Islet of Langerhans (tissue), 1 donor: ENCODE measurements at regions not wholly inside any gene's neighbourhood (a gene's known extent, or its start where the extent isn't known, plus 50 kb on each side); places are given as distances from the start of the nearest gene placed in this dataset.

Experiments
- FAIRE-seq: peaks from one replicate; lab custom pipeline; 2011; peaks lifted over from hg19 to GRCh38; lab: Jason Lieb, UNC

GRCh38 chr22:48091060-48091650, 1328.7 kb downstream of the TBC1D22A start:
- FAIRE-seq = no peak

- no peak for FAIRE-seq
Observed at GRCh38 chr22:48090332-48090672, 1327.9 kb downstream of the TBC1D22A start.

- no peak for FAIRE-seq
Observed at GRCh38 chr22:48089601-48090331, 1327.3 kb downstream of the TBC1D22A start.

- FAIRE-seq = no peak
Observed at GRCh38 chr22:48088926-48089536, 1326.6 kb downstream of the TBC1D22A start.

GRCh38 chr22:48088251-48088650, 1325.8 kb downstream of the TBC1D22A start:
- no peak for FAIRE-seq

GRCh38 chr22:48085901-48086645, 1323.6 kb downstream of the TBC1D22A start:
- FAIRE-seq = no peak

GRCh38 chr22:48084729-48085050, 1322.2 kb downstream of the TBC1D22A start:
- FAIRE-seq = no peak

- FAIRE-seq = no peak
Observed at GRCh38 chr22:48084041-48084728, 1321.7 kb downstream of the TBC1D22A start.

GRCh38 chr22:48083502-48083901, 1321.1 kb downstream of the TBC1D22A start:
- FAIRE-seq = no peak

GRCh38 chr22:48082284-48082683, 1319.8 kb downstream of the TBC1D22A start:
- FAIRE-seq = no peak

- FAIRE-seq = no peak
Observed at GRCh38 chr22:48081281-48081680, 1318.8 kb downstream of the TBC1D22A start.

- FAIRE-seq = no peak
Observed at GRCh38 chr22:48080316-48081165, 1318.1 kb downstream of the TBC1D22A start.

- FAIRE-seq = no peak
Observed at GRCh38 chr22:48079505-48080290, 1317.2 kb downstream of the TBC1D22A start.

GRCh38 chr22:48078825-48079224, 1316.4 kb downstream of the TBC1D22A start:
- no peak for FAIRE-seq

GRCh38 chr22:48077699-48078098, 1315.2 kb downstream of the TBC1D22A start:
- no peak for FAIRE-seq

- no peak for FAIRE-seq
Observed at GRCh38 chr22:48076008-48076407, 1313.6 kb downstream of the TBC1D22A start.

GRCh38 chr22:48075604-48076003, 1313.2 kb downstream of the TBC1D22A start:
- no peak for FAIRE-seq

GRCh38 chr22:48072777-48073176, 1310.3 kb downstream of the TBC1D22A start:
- FAIRE-seq = no peak

GRCh38 chr22:48071828-48072227, 1309.4 kb downstream of the TBC1D22A start:
- no peak for FAIRE-seq

GRCh38 chr22:48071305-48071704, 1308.9 kb downstream of the TBC1D22A start:
- FAIRE-seq = no peak

GRCh38 chr22:48070760-48071159, 1308.3 kb downstream of the TBC1D22A start:
- no peak for FAIRE-seq
